Choroid plexus epithelial cell (primary cell): ENCODE measurements at regions not wholly inside any gene's neighbourhood (a gene's known extent, or its start where the extent isn't known, plus 50 kb on each side); places are given as distances from the start of the nearest gene placed in this dataset.

Source experiments
- DNase-seq: peaks from one replicate; pipeline ENCODE4 v3.0.0-alpha.2; 2010; ENCODE audit warnings: low read depth
- H3K4me3 ChIP-seq: 2 replicates; pipeline ENCODE4 v1.5.1; 2011; ENCODE audit warnings: low read depth, mild to moderate bottlenecking, control low read depth, low read length, moderate library complexity
- CTCF ChIP-seq: conservative IDR thresholded peaks from 2 replicates; pipeline ENCODE4 v1.5.1; 2011; ENCODE audit warnings: low read depth, mild to moderate bottlenecking, control low read depth, inconsistent platforms, low read length, moderate library complexity

GRCh38 chr5:61596265-61596664 is 264.2 kb downstream of the ZSWIM6 start:
- no peak for TF ChIP-seq CTCF
- no peak overlapping the region for H3K4me3 ChIP-seq
- no peak for DNase-seq

GRCh38 chr5:61597684-61598083 is 265.6 kb downstream of the ZSWIM6 start:
- H3K4me3 ChIP-seq = no peak overlapping the region
- DNase-seq = no peak
- no peak for TF ChIP-seq CTCF

GRCh38 chr5:61598126-61598525 is 266.1 kb downstream of the ZSWIM6 start:
- no peak overlapping the region for H3K4me3 ChIP-seq
- no peak for DNase-seq
- TF ChIP-seq CTCF = no peak

GRCh38 chr5:61599370-61600122 is 267.5 kb downstream of the ZSWIM6 start:
- no peak overlapping the region for H3K4me3 ChIP-seq
- DNase-seq = peak; percentile 45
- no peak for TF ChIP-seq CTCF

GRCh38 chr5:61600123-61600444 is 268.0 kb downstream of the ZSWIM6 start:
- no peak overlapping the region for H3K4me3 ChIP-seq
- no peak for DNase-seq
- TF ChIP-seq CTCF = no peak

- no peak for TF ChIP-seq CTCF
- DNase-seq = no peak
- H3K4me3 ChIP-seq = no peak overlapping the region
These were observed 269.0 kb downstream of the ZSWIM6 start for GRCh38 chr5:61600945-61601511.
